ENCODE measurements at regions not wholly inside any gene's neighbourhood (a gene's known extent, or its start where the extent isn't known, plus 50 kb on each side); places are given as distances from the start of the nearest gene placed in this dataset.

GRCh38 chr3:180280555-180280954 is 243.8 kb upstream of the PEX5L start:
- Mint-ChIP-seq H3K4me1 (ENCODE audit: insufficient read depth, unreplicated experiment) (peaks cover 31% of the 10 kb centered on the region), H3K4me3 (ENCODE audit: unreplicated experiment) (no peak overlapping the region), H3K27me3 (ENCODE audit: insufficient read depth, unreplicated experiment) (no peaks in the 10 kb centered on the region), H3K9me3 (ENCODE audit: unreplicated experiment) (no peaks in the 10 kb centered on the region), H3K36me3 (ENCODE audit: insufficient read depth, unreplicated experiment) (no peaks in the 10 kb centered on the region), H3K27ac (ENCODE audit: low read depth, unreplicated experiment) (no peak overlapping the region)
- DNase-seq (ENCODE audit: unreplicated experiment), result peak; percentile 30
- no TSS peak for BruUV-seq (replicated peaks)
- ChIA-PET POLR2A (interaction anchor here (1.1 kb wide), 1 partner anchor 102 kb away, joined by 3 read pairs; no protein-coding TSS in a partner anchor), CTCF (interaction anchor here (0.6 kb wide), 1 partner anchor 350 kb away, joined by 4 read pairs; no protein-coding TSS in a partner anchor)
- intact Hi-C loops (cut with micrococcal nuclease), result no loop called here
- TF ChIP-seq CTCF (IDR thresholded peaks at IDR 0.05; ENCODE audit: unreplicated experiment), result no peak

- ChIA-PET POLR2A (no interaction called here), CTCF (no interaction called here)
- Mint-ChIP-seq H3K4me3 (ENCODE audit: unreplicated experiment) (no peak overlapping the region), H3K9me3 (ENCODE audit: unreplicated experiment) (no peaks in the 10 kb centered on the region), H3K27ac (ENCODE audit: low read depth, unreplicated experiment) (no peak overlapping the region), H3K27me3 (ENCODE audit: insufficient read depth, unreplicated experiment) (no peaks in the 10 kb centered on the region), H3K4me1 (ENCODE audit: insufficient read depth, unreplicated experiment) (peaks cover 27% of the 10 kb centered on the region), H3K36me3 (ENCODE audit: insufficient read depth, unreplicated experiment) (no peaks in the 10 kb centered on the region)
- no peak for TF ChIP-seq CTCF (IDR thresholded peaks at IDR 0.05; ENCODE audit: unreplicated experiment)
- DNase-seq (ENCODE audit: unreplicated experiment), result no peak
- no TSS peak for BruUV-seq (replicated peaks)
- intact Hi-C loops (cut with micrococcal nuclease), result no loop called here
Measured at GRCh38 chr3:180282386-180282785, 245.6 kb upstream of the PEX5L start.

- no TSS peak for BruUV-seq (replicated peaks)
- no peak for TF ChIP-seq CTCF (IDR thresholded peaks at IDR 0.05; ENCODE audit: unreplicated experiment)
- no peak overlapping the region for H3K4me3 Mint-ChIP-seq (ENCODE audit: unreplicated experiment)
- ChIA-PET CTCF (no interaction called here), POLR2A (no interaction called here)
- no peaks in the 10 kb centered on the region for H3K36me3 Mint-ChIP-seq (ENCODE audit: insufficient read depth, unreplicated experiment)
- DNase-seq (ENCODE audit: unreplicated experiment), result no peak
- no peak overlapping the region for H3K27ac Mint-ChIP-seq (ENCODE audit: low read depth, unreplicated experiment)
- intact Hi-C loops (cut with micrococcal nuclease), result no loop called here
- H3K4me1 Mint-ChIP-seq (ENCODE audit: insufficient read depth, unreplicated experiment), result peaks cover 22% of the 10 kb centered on the region
- H3K9me3 Mint-ChIP-seq (ENCODE audit: unreplicated experiment), result no peaks in the 10 kb centered on the region
- H3K27me3 Mint-ChIP-seq (ENCODE audit: insufficient read depth, unreplicated experiment), result no peaks in the 10 kb centered on the region
Measured at GRCh38 chr3:180283251-180283650, 246.5 kb upstream of the PEX5L start.

DNA sequence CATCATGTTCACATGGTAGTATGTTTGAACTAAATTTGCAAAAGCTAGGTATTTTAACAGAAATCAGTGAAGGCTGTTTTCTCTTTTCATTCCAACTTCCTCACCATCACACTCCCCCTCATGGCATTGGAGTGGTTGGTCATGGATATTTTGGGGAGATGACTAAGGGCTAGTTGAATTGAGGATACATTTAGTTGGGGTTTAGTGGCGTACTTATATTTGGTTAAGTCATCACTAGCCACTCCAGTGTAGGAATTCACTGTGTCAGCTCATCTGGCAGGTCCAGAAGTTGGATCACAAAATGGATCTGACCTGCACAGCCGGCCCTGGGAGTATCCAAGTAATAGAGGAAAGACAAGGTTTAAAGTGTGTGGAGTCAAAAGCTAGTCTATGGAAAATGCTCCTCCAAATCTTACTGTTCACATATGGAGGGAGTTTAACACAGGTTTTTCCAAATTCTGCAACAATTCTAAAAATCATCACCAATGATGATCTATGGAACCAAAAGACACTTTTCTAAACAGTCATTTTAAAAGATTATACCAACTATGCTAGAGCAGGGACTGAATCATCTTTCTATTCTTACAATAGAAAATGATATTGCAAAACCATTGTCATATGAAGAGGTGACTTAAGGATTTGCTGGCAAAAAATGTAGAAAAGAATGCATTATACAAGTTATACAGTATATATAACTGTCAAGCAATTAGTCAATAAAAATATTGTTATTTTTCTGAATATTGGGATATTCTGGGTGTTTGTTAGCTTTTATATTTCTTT is 247.8 kb upstream of the PEX5L start:
- Mint-ChIP-seq H3K4me1 (ENCODE audit: insufficient read depth, unreplicated experiment) (peaks cover 16% of the 10 kb centered on the region), H3K27me3 (ENCODE audit: insufficient read depth, unreplicated experiment) (no peaks in the 10 kb centered on the region), H3K27ac (ENCODE audit: low read depth, unreplicated experiment) (no peak overlapping the region), H3K36me3 (ENCODE audit: insufficient read depth, unreplicated experiment) (no peaks in the 10 kb centered on the region), H3K4me3 (ENCODE audit: unreplicated experiment) (no peak overlapping the region), H3K9me3 (ENCODE audit: unreplicated experiment) (no peaks in the 10 kb centered on the region)
- intact Hi-C loops (cut with micrococcal nuclease), result no loop called here
- TF ChIP-seq CTCF (IDR thresholded peaks at IDR 0.05; ENCODE audit: unreplicated experiment), result no peak
- ChIA-PET CTCF (interaction anchor here (1.4 kb wide), 1 partner anchor 356 kb away, joined by 3 read pairs; no protein-coding TSS in a partner anchor), POLR2A (no interaction called here)
- no peak for DNase-seq (ENCODE audit: unreplicated experiment)
- BruUV-seq (replicated peaks), result no TSS peak

Measured in MCF 10A (cell line).